ENCODE measurements at regions not wholly inside any gene's neighbourhood (a gene's known extent, or its start where the extent isn't known, plus 50 kb on each side); places are given as distances from the start of the nearest gene placed in this dataset.
"Not testable (repeated sequence)": the region's sequence is repeated elsewhere in the genome, so short reads cannot be mapped to it uniquely, and the experiment has no call there.

DNA sequence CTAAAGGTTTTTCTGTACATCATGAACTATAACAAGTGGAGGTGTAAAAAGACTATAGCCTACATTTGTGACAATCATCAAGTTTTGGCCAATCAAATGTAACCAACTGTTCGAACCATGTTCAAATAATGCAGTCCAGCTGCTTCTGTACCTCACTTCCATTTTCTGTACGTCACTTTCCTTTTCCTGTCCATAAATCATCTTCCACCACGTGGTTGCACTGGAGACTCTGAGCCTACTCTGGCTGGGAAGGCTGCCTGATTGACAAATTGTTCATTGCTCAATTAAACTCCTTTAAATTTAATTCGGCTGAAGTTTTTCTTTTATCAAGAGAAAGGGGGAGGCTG lies 270.4 kb upstream of the JARID2 start:
- no peak for DNase-seq (ENCODE audit: low read depth)

DNA sequence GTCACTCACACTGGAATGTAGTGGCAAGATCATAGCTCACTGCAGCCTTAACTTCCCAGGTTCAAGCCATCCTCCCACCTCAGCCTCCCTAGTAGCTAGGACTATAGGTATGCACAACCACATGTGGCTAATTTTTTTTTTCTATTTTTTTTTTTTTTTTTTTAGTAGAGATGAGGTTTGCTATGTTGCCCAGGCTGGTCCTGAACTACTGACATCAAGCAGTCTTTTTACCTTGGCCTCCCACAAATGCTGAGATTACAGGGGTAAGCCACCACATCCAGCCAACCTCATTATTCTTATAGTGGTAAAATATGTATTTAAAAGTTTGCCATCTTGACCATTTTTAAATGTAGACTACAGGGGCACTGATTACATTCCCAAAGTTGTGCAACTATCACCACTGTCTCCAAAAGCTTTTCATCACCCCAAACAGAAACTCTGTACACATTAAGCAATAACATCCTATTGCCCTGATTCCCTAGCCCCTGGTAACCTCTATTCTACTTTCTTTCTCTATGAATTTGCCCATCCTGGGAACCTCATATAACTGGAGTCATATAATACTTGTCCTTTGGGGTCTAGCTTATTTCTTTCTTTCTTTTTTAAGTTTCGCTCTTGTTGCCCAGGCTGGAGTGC lies 268.0 kb upstream of the JARID2 start:
- no peak for DNase-seq (ENCODE audit: low read depth)

DNA sequence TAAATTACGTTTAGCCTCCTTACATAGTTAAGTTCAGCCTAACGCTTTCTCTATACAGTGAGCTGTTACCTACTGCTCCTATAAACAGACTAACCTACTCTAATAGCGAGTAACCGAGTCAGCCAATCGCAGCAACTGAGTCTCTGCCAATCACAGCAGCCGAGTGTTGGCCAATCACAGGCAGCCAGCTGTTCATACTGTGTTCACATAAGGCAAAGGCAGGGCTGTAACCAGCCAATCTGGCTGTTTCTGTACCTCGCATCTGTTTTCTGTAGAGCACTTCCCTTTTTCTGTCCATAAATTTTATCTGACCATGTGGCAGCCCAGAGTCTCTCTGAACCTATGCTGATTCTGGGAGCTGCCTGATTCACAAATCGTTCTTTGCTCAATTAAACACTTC lies 263.9 kb upstream of the JARID2 start:
- no peak for DNase-seq (ENCODE audit: low read depth)

DNA sequence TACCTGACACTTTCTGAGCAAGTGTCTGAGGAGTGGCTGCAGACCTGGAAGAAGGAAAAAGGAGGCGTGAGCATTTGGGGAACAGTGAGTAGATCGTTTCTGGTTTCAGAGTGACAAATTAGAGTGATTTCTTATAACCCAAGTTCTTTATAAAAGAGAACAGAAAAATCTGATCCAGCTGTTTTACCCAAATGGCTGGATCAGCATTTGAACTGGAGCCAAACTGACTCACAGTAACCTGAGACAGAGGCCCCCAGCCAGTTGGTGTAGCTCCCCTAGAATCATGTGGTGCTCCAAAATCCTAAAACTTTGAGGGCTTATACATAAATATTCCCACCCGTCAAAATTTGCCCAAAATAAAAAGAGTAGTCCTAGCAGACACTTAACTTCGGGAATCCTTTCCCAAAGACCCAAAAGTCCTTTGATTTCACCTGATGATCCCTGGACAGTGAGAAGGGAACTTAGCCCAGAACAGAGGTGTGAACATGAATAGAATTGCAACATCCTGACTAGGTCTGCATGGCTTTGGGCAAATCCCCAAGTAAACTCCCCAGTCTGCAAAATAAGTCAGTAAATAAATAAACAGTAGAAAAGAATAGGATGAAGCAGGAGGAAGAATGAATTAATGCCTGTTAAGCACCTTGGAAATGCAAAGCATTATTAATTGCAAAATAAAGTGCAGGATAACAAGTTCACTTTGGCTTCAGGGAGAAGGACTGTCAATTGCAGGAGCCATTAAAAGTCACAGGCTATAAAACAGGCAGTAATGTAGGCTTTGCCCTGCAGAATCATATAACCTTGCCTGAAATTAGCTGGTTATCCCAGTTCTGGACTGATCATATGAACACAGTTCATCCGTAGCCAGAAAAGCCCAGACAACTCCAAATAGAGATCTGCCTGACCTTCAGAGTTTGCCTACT lies 262.0 kb upstream of the JARID2 start:
- DNase-seq (ENCODE audit: low read depth): no peak

DNA sequence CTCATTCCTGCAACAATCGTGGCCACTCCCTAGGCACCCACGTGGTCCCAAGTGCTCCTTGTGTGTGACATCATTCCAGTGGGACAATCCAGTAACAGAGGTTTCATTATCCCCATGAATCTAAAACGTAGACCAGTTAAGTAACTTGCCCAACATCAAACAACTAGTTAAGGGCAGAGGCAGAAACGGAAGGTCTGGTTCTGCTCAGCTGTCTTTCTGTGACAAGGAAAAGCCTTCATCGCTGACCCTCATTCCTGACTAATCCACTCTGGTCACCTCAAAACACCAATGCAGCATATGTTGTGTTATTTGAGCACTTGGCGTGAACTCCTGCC lies 261.4 kb upstream of the JARID2 start:
- no peak for DNase-seq (ENCODE audit: low read depth)

DNA sequence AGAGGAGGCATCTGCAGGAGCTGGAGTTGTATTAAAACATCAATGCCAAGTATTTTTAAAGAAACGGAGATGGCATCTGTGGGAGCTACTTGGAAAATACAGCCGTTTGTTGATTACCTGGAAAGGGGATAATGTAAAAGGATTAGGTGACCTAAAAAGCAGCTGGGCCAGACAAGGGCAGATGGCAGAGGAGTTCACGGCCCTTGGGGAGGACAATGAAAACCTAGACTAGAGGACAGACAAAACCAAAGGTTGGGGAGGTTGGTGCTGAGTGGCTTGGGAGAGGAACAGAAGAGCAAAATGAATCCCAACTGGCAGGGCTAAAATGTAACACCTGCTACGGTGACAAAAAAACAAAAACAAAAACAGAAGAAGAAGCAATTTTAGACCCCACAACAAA lies 260.5 kb upstream of the JARID2 start:
- DNase-seq (ENCODE audit: low read depth): no peak

DNA sequence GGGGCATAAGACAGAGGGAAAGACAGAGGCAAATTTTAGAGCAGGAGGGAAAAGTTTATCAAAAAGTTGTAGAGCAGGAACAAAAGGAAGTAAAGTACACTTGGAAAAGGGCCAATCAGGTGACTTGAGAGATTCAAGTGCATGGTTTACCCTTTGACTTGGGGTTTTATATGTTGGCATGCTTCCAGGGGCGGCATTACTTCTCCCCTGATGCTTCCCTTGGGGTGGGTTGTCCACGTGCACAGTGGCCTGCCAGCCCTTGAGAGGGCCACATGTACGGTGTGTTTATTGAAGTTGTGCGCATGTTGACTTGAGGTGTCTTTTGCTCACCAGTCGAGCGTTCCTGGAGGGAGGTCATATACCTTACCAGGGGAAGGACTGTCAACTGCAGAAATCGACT lies 259.5 kb upstream of the JARID2 start:
- DNase-seq (ENCODE audit: low read depth): no peak

DNA sequence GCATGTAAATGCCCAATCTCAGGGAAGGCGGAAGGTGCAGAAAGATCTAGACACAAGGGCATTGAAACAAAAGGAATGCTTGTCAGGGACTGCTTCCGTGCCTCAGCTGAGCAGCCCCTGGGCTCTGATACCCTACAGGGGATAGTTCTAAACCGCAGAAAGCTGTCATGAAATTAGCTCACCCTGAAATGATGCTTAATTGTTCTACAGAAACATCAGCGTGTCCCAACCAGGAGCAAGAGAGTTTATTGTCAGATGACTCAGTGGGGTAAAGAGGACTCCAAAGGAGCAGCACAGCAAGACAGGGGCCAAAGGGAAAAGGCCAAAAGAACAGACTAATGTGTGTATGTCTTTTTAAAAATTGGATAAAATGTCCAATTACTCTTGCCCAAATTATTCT lies 258.4 kb upstream of the JARID2 start:
- DNase-seq (ENCODE audit: low read depth): no peak

DNA sequence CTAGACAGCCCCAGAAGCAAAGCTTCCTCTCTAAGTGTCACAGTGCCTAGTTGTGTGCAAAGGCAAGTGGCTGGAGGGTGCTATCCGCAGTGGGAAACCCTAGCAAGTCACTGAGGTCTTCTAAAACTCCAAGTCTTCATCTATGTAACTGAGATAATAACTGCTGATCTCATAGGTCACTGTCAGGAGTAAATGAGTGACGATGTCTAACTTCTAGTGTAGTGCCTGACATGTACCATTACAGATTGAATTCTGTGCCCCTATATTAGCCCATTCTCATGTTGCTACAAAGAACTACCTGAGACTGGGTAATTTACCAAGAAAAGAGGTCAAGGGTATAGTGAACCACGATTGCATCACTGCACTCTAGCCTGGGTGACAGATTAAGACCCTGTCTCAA lies 253.5 kb upstream of the JARID2 start:
- DNase-seq (ENCODE audit: low read depth): no peak

DNA sequence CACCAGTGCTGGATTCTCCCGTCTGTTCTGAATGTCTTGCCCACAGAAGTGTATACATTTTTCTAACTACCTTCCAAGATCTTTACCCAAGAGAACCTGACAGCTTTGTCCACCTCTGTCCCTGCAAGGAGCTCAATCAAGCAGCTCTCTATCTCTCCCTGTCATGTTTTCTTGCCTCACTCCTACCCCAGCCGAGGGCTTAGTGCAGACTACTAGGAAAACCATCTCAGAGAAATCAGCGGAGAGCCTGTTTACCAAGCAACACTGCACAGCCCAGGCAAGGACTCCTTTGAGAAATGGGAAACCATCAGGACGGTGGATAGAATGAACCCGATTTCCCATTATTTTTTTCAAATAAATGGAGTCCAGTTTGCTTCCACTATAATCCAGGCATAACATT lies 250.7 kb upstream of the JARID2 start:
- DNase-seq (ENCODE audit: low read depth): no peak

DNA sequence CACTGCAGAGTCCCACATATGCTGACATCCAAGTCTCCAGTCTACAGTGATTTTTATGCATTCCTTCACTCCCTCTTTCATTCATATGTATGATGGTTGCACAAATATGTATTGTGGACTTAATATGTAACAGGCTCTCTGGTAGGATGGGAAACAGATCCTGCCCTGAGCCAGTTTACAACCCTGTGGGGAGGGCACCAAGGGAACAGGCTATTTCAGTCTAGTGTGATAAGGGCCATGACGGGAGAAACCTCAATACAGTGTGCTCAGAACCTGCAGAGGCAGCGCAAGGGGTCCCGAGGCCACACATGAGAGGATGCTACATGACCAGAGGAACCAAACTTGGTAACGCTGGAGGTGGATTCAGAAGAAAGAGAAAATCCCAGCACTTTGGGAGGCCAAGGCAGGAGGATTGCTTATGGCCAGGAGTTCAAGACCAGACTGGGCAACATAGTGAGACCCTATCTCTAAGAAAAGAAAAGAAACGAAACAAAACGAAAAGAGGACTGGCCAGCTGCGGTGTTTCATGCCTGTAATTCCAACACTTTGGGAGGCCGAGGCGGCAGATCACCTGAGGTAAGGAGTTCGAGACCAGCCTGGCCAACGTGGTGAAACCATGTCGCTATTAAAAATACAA lies 249.8 kb upstream of the JARID2 start:
- no peak for DNase-seq (ENCODE audit: low read depth)

DNA sequence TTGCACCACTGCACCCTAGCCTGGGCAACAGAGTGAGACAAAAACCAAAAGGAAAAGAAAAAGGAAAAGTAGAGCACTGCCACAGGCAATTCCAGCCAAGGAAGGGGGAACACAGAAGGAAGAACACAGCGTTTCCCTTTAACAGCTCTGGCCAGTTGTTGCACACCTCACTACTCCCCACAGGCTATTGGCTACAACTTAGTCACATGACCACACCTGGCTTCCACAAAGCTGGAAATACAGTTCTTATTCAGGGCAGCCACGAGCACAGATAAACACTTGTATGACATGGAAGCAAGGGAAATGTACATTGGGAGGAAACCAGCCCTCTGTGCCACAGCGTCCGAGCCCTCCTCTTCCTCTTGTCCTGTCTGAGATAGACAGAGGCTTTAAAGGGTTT lies 249.0 kb upstream of the JARID2 start:
- no peak for DNase-seq (ENCODE audit: low read depth)

DNA sequence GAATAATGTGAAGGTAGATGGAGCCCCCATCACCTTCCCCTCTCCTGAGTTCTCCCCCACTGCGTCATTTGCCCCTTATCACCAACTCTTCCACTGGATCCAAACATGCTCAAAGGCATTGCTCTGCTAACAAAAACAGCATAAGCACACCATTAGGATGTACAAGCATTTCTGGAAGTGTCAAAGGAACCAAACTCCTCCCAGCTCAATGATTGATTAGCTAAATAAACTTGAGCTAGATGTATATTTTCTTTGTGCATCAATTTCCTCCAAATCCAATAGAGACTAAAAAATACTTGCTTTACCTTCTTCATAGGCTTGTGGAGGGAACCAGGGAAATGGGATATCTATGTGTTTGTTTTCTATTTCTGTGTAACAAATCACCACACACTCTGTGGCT lies 248.4 kb upstream of the JARID2 start:
- no peak for DNase-seq (ENCODE audit: low read depth)

DNA sequence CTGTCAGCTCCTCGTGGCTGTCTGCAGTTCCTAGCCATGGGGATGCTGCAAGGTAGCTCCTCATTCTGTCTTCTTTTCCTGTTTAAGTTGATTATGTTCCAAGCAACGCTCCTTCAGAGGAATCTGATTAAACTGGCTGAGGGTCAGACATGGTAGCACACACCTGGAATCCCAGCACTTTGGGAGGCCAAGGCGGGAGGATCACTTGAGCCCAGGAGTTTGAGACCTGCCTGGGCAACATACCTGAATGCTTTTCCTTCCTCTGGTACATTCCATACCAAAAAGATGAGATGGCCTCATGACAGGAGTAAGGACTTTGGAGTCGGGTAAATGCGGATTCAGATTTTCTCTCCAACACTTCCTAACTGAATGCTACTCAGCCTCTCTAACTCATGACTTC lies 246.8 kb upstream of the JARID2 start:
- DNase-seq (ENCODE audit: low read depth): no peak

DNA sequence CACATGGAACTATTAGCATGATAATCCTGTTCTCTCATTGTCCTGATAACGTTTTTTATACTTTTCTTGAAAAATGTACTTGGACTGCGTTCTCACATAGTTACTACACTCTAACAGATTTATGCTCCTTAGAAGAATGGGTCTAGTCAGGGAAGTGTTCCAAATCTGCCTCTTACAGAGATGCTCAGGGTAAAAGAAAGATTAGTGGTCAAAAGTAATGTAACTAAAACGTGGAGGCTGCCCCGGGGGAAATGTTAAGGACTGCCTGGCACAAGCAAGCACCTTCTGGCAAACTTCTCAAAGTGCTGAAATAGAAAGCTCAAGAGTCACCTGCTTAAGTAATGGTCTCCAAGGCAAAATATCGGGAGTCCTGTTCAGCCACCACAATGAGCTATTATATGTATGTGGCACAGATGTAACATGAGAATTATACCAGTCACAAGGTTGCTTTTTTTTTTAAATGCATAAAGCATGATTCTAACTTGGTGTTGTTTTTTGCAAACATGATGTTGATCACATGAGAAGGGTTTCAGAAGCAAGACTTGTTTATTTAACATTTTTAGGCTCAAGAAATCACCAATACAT lies 244.5 kb upstream of the JARID2 start:
- DNase-seq (ENCODE audit: low read depth): no peak

DNA sequence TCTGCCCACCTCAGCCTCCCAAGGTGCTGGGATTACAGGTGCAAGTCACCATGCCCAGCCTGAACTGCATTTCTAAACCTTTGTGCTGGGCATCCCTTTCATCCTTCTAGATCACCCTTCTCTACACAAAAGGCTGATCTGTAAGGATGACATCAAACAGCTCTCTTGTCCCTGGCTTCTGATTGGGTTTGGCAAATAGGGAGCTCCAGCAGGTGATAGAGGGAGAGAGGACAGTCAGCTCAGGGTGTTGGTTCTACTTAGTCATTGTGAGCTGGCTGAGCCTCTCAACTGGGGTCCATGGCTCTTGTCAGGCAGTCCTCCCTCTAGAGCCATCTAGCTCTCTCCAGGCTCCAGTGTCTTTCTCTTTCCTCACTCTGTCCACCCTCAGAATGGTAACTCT lies 237.6 kb upstream of the JARID2 start:
- DNase-seq (ENCODE audit: low read depth): no peak

DNA sequence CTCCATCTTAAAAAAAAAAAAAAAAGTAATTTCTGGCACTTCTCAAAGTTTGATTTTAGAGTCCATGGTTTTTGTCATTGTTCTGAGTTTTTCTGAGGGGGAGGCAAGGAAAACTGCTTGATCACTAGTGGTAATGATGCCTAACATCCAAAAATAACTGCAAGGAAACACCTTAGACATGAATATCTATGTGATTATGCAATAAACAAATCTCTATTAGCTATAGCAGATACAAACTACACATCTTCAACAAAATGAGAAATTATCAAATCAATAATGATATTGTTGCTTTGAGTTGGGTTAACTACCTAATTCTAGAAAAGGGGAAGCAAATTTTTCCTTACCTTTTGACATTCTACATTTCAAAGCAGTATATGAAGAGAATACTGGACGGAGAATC lies 230.9 kb upstream of the JARID2 start:
- no peak for DNase-seq (ENCODE audit: low read depth)

DNA sequence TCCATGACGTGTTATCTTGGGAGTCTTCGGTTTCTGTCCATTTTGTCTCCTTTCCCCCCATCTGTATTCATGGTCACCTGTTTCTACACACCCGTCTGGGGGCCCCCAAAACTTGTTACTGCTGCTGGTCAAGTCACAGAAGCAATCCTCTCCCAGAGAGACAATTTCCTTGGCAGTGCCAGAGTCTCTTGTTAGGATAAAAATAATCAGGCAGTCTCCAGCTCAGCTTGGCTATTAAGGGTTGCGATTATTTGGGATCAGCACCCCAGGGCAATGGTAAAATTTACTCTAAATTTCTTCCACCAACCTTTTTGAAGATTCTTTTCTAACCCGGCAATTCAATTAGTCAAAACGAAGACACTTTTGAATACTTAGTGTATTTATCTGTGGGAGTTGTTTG lies 229.1 kb upstream of the JARID2 start:
- DNase-seq (ENCODE audit: low read depth): no peak

DNA sequence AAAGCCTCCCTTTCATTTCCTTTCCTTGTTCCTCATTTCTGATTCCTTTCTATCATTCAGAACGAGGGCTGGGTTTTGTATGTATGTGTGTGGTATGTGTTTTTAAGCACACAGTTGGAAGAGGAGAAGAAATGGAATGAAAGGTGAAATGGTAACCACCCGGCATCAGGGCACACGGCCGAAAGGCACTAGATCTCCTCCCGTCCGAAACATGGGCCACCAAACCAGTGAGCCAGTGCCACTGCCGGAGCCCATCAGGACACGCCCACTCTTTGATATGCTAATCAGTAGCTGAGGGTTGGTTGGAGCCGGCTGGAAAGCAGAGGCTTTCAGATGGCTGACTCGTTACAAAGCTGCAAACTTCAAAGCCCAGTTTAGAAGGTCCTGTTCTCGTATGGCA lies 228.6 kb upstream of the JARID2 start:
- no peak for DNase-seq (ENCODE audit: low read depth)

DNA sequence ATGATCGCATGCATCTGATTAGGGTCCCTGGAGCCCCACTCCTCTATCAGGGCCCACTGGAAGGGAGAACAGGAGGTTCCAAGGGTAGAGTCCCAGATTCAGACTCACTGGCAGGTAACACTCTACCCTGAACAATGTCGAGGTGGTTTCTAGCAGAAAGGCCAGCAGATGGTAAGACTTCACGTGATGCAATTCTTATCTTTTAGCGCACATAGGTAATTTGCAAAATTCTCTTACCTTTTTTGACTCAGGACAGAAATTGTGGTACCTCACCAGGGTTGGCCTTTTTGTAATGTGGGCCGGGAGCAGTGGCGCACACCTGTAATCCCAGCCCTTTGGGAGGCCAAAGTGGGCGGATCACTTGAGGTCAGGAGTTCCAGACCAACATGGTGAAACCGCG lies 228.1 kb upstream of the JARID2 start:
- no peak for DNase-seq (ENCODE audit: low read depth)

DNA sequence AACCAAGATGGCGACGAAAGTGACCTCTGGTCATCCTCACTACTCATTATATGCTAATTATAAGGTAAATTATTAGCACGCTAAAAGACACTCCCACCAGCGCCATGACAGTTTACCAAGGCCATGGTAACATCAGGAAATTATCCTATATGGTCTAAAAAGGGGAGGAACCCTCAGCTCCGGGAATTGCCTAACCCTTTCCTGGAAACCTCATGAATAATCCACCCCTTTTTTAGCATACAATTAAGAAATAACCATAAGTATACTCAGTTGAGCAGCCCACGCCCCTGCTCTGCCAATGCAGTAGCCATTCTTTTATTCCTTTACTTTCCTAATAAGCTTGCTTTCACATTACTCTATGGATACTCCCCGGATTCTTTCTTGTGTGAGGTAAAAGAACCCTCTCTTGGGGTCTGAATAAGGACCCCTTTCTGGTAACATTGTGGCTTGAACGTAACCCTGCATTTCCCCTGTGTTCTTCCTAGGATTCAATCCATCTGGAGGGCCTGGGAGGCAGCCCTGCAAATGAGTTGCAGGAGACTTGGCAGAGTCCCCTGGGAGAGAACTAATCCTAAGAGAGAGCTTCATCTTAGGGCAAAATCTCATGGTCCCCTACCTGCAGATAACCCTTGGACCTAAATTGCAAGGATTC lies 225.6 kb upstream of the JARID2 start:
- DNase-seq (ENCODE audit: low read depth): no peak

DNA sequence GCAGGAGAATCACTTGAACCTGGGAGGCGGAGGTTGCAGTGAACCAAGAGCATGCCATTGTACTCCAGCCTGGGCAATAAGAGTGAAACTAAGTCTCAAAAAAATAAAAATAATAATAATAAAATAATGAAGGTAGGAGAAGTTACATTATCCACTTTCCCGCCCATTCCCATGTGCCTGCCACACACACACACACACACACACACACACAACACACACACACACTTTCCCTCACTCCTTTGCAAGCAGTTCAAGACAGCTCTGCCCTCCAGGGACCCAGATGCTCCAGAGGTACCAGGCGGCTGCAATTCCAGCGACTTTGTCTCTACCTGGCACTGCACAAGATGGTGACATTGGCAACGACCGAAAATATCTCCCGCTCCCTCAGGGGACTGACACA lies 224.8 kb upstream of the JARID2 start:
- no peak for DNase-seq (ENCODE audit: low read depth)

DNA sequence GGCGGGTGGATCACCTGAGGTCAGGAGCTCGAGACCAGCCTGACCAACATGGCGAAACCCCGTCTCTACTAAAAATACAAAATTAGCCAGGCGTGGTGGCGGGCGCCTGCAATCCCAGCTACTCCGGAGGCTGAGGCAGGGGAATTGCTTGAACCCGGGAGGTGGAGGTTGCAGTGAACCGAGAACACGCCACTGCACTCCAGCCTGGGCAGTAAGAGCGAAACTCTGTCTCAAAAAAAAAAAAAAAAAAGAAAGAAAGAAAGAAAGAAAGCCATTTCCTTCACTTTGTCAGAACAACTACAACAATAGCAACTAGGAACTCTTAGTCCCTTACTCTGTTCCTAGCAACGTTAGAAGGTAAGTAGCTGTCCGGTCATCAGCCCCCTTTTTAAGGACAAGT lies 222.9 kb upstream of the JARID2 start:
- not testable (repeated sequence) for DNase-seq (ENCODE audit: low read depth)
